ENCODE measurements at regions not wholly inside any gene's neighbourhood (a gene's known extent, or its start where the extent isn't known, plus 50 kb on each side); places are given as distances from the start of the nearest gene placed in this dataset.

- Mint-ChIP-seq H3K36me3 (no peaks in the 10 kb centered on the region), H3K27ac (no peak overlapping the region), H3K9me3 (no peaks in the 10 kb centered on the region), H3K27me3 (ENCODE audit: insufficient read depth, low read depth) (peaks cover 17% of the 10 kb centered on the region), H3K4me3 (no peak overlapping the region), H3K4me1 (peaks cover 6% of the 10 kb centered on the region)
- H3K9me3 ChIP-seq (ENCODE audit: low read depth): no peaks in the 10 kb centered on the region
- DNase-seq (ENCODE audit: low spot score): no peak
- TF ChIP-seq EZH2 (IDR thresholded peaks at IDR 0.05) (no peak), EZH2phosphoT487 (IDR thresholded peaks at IDR 0.05) (no peak)
- TF ChIP-seq, protein P1, sequence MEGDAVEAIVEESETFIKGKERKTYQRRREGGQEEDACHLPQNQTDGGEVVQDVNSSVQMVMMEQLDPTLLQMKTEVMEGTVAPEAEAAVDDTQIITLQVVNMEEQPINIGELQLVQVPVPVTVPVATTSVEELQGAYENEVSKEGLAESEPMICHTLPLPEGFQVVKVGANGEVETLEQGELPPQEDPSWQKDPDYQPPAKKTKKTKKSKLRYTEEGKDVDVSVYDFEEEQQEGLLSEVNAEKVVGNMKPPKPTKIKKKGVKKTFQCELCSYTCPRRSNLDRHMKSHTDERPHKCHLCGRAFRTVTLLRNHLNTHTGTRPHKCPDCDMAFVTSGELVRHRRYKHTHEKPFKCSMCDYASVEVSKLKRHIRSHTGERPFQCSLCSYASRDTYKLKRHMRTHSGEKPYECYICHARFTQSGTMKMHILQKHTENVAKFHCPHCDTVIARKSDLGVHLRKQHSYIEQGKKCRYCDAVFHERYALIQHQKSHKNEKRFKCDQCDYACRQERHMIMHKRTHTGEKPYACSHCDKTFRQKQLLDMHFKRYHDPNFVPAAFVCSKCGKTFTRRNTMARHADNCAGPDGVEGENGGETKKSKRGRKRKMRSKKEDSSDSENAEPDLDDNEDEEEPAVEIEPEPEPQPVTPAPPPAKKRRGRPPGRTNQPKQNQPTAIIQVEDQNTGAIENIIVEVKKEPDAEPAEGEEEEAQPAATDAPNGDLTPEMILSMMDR (IDR thresholded peaks at IDR 0.05): no peak
- H3K27ac ChIP-seq: no peak overlapping the region
- no peaks in the 10 kb centered on the region for H3K36me3 ChIP-seq
- no peaks in the 10 kb centered on the region for H4K20me1 ChIP-seq (ENCODE audit: low read depth)
- no peak overlapping the region for H3K4me3 ChIP-seq
- H2AFZ ChIP-seq (replicated peaks): no peak overlapping the region
- no peaks in the 10 kb centered on the region for H3K79me2 ChIP-seq (ENCODE audit: low read depth)
- H3K27me3 ChIP-seq: peaks cover 23% of the 10 kb centered on the region
- no peaks in the 10 kb centered on the region for H3F3A ChIP-seq (ENCODE audit: low read depth)
- H3K4me2 ChIP-seq: no peak overlapping the region
- H3K9ac ChIP-seq: no peak overlapping the region
- H3K4me1 ChIP-seq: peaks cover 8% of the 10 kb centered on the region
Measured at GRCh38 chr14:103225476-103225875, 102.2 kb downstream of the TNFAIP2 start.

- Histone ChIP-seq H3K9me3 (ENCODE audit: low read depth) (no peaks in the 10 kb centered on the region), H3F3A (ENCODE audit: low read depth) (no peaks in the 10 kb centered on the region), H3K4me1 (peaks cover 8% of the 10 kb centered on the region), H3K4me2 (no peak overlapping the region), H3K9ac (no peak overlapping the region), H3K27ac (no peak overlapping the region), H3K4me3 (no peak overlapping the region), H4K20me1 (ENCODE audit: low read depth) (no peaks in the 10 kb centered on the region), H3K27me3 (peaks cover 5% of the 10 kb centered on the region), H3K79me2 (ENCODE audit: low read depth) (no peaks in the 10 kb centered on the region), H3K36me3 (no peaks in the 10 kb centered on the region), H2AFZ (replicated peaks) (no peak overlapping the region)
- Mint-ChIP-seq H3K27me3 (ENCODE audit: insufficient read depth, low read depth) (peaks cover 10% of the 10 kb centered on the region), H3K9me3 (no peaks in the 10 kb centered on the region), H3K4me3 (no peak overlapping the region), H3K36me3 (no peaks in the 10 kb centered on the region), H3K27ac (no peak overlapping the region), H3K4me1 (peaks cover 6% of the 10 kb centered on the region)
- no peak for TF ChIP-seq EZH2 (IDR thresholded peaks at IDR 0.05)
- TF ChIP-seq, protein P1 (IDR thresholded peaks at IDR 0.05): no peak
- TF ChIP-seq EZH2phosphoT487 (IDR thresholded peaks at IDR 0.05): no peak
- no peak for DNase-seq (ENCODE audit: low spot score)
Measured at GRCh38 chr14:103227094-103227768, 104.0 kb downstream of the TNFAIP2 start.

- Histone ChIP-seq H3K4me2 (no peak overlapping the region), H3K4me3 (no peak overlapping the region), H3K27ac (no peak overlapping the region), H3F3A (ENCODE audit: low read depth) (no peaks in the 10 kb centered on the region), H3K9me3 (ENCODE audit: low read depth) (no peaks in the 10 kb centered on the region), H3K4me1 (peaks cover 8% of the 10 kb centered on the region), H4K20me1 (ENCODE audit: low read depth) (no peaks in the 10 kb centered on the region), H3K79me2 (ENCODE audit: low read depth) (no peaks in the 10 kb centered on the region), H3K9ac (no peak overlapping the region), H3K36me3 (no peaks in the 10 kb centered on the region), H3K27me3 (no peaks in the 10 kb centered on the region), H2AFZ (replicated peaks) (no peak overlapping the region)
- TF ChIP-seq, protein P1 (IDR thresholded peaks at IDR 0.05): no peak
- no peak for TF ChIP-seq EZH2phosphoT487 (IDR thresholded peaks at IDR 0.05)
- TF ChIP-seq EZH2 (IDR thresholded peaks at IDR 0.05): no peak
- H3K4me3 Mint-ChIP-seq: no peak overlapping the region
- no peaks in the 10 kb centered on the region for H3K36me3 Mint-ChIP-seq
- H3K27me3 Mint-ChIP-seq (ENCODE audit: insufficient read depth, low read depth): peaks cover 13% of the 10 kb centered on the region
- H3K4me1 Mint-ChIP-seq: peaks cover 6% of the 10 kb centered on the region
- H3K27ac Mint-ChIP-seq: no peak overlapping the region
- no peak for DNase-seq (ENCODE audit: low spot score)
- H3K9me3 Mint-ChIP-seq: no peaks in the 10 kb centered on the region
Measured at GRCh38 chr14:103228076-103228806, 105.0 kb downstream of the TNFAIP2 start.
